ENCODE measurements at regions not wholly inside any gene's neighbourhood (a gene's known extent, or its start where the extent isn't known, plus 50 kb on each side); places are given as distances from the start of the nearest gene placed in this dataset.

- no peak for TF ChIP-seq CTCF (IDR thresholded peaks at IDR 0.05; ENCODE audit: insufficient read depth, low read depth, low read length)
- no peak for DNase-seq (ENCODE audit: low read depth)
- POLR2A ChIA-PET, result no interaction called here
- CTCF ChIA-PET, result interaction anchor here (1.4 kb wide), 1 partner anchor 19 kb away, joined by 3 read pairs; no protein-coding TSS in a partner anchor
- Histone ChIP-seq H3K4me3 (ENCODE audit: low read depth, low read length) (no peak overlapping the region), H3K27me3 (ENCODE audit: control insufficient read depth, insufficient read depth, low read length) (no peaks in the 10 kb centered on the region), H3K36me3 (ENCODE audit: control insufficient read depth, insufficient read depth, low read length) (no peaks in the 10 kb centered on the region)
Observed at GRCh38 chr2:23260621-23261020, 124.4 kb upstream of the KLHL29 start.

GRCh38 chr2:23268467-23269263 is 116.3 kb upstream of the KLHL29 start:
- ChIA-PET CTCF (no interaction called here), POLR2A (interaction anchor here (0.8 to 1.2 kb wide), 2 partner anchors 18 to 144 kb away, joined by 4 to 7 read pairs; no protein-coding TSS in a partner anchor)
- Histone ChIP-seq H3K4me3 (ENCODE audit: low read depth, low read length) (no peak overlapping the region), H3K36me3 (ENCODE audit: control insufficient read depth, insufficient read depth, low read length) (no peaks in the 10 kb centered on the region), H3K27me3 (ENCODE audit: control insufficient read depth, insufficient read depth, low read length) (no peaks in the 10 kb centered on the region)
- peak; percentile 86 for DNase-seq (ENCODE audit: low read depth)
- no peak for TF ChIP-seq CTCF (IDR thresholded peaks at IDR 0.05; ENCODE audit: insufficient read depth, low read depth, low read length)

- ChIA-PET CTCF (interaction anchor here (0.6 kb wide), 2 partner anchors 100 to 123 kb away, joined by 3 to 4 read pairs; no protein-coding TSS in a partner anchor), POLR2A (interaction anchor here (0.8 to 1.2 kb wide), 2 partner anchors 17 to 142 kb away, joined by 4 to 7 read pairs; no protein-coding TSS in a partner anchor)
- TF ChIP-seq CTCF (IDR thresholded peaks at IDR 0.05; ENCODE audit: insufficient read depth, low read depth, low read length), result no peak
- no peak overlapping the region for H3K4me3 ChIP-seq (ENCODE audit: low read depth, low read length)
- H3K27me3 ChIP-seq (ENCODE audit: control insufficient read depth, insufficient read depth, low read length), result no peaks in the 10 kb centered on the region
- DNase-seq (ENCODE audit: low read depth), result no peak
- H3K36me3 ChIP-seq (ENCODE audit: control insufficient read depth, insufficient read depth, low read length), result no peaks in the 10 kb centered on the region
Observed at GRCh38 chr2:23269747-23270146, 115.2 kb upstream of the KLHL29 start.

- DNase-seq (ENCODE audit: low read depth), result no peak
- H3K36me3 ChIP-seq (ENCODE audit: control insufficient read depth, insufficient read depth, low read length), result no peaks in the 10 kb centered on the region
- ChIA-PET POLR2A (no interaction called here), CTCF (interaction anchor here (1.2 to 1.5 kb wide), 2 partner anchors 9 to 80 kb away, joined by 3 read pairs; no protein-coding TSS in a partner anchor)
- no peak overlapping the region for H3K4me3 ChIP-seq (ENCODE audit: low read depth, low read length)
- no peaks in the 10 kb centered on the region for H3K27me3 ChIP-seq (ENCODE audit: control insufficient read depth, insufficient read depth, low read length)
- TF ChIP-seq CTCF (IDR thresholded peaks at IDR 0.05; ENCODE audit: insufficient read depth, low read depth, low read length), result no peak
Observed at GRCh38 chr2:23270810-23271209, 114.2 kb upstream of the KLHL29 start.

GRCh38 chr2:23271230-23271629 is 113.7 kb upstream of the KLHL29 start:
- Histone ChIP-seq H3K4me3 (ENCODE audit: low read depth, low read length) (no peak overlapping the region), H3K36me3 (ENCODE audit: control insufficient read depth, insufficient read depth, low read length) (no peaks in the 10 kb centered on the region), H3K27me3 (ENCODE audit: control insufficient read depth, insufficient read depth, low read length) (no peaks in the 10 kb centered on the region)
- no peak for TF ChIP-seq CTCF (IDR thresholded peaks at IDR 0.05; ENCODE audit: insufficient read depth, low read depth, low read length)
- CTCF ChIA-PET, result interaction anchor here (1.2 to 1.5 kb wide), 2 partner anchors 9 to 80 kb away, joined by 3 read pairs; no protein-coding TSS in a partner anchor
- POLR2A ChIA-PET, result no interaction called here
- no peak for DNase-seq (ENCODE audit: low read depth)

Data from BJ (cell line).